GM12892 (cell line): ENCODE measurements at regions not wholly inside any gene's neighbourhood (a gene's known extent, or its start where the extent isn't known, plus 50 kb on each side); places are given as distances from the start of the nearest gene placed in this dataset.

Source experiments
- DNase-seq: peaks from one replicate; pipeline ENCODE4 v3.0.0; 2011; ENCODE audit not compliant: insufficient read length
- FAIRE-seq: peaks from 2 replicates; lab custom pipeline; 2011; peaks lifted over from hg19 to GRCh38; lab: Jason Lieb, UNC
- POLR2A ChIP-seq: IDR thresholded peaks from 2 replicates; pipeline ENCODE4 v1.6.1; 2011; ENCODE audit warnings: low read depth, low read length, control low read depth
- POLR2AphosphoS5 ChIP-seq: IDR thresholded peaks from 2 replicates; pipeline ENCODE4 v1.6.1; 2011; ENCODE audit warnings: low read depth, low read length, control low read depth
- TAF1 ChIP-seq: IDR thresholded peaks from 2 replicates; pipeline ENCODE4 v1.6.1; 2011; ENCODE audit warnings: low read depth, mild to moderate bottlenecking, control low read depth, low read length, borderline replicate concordance

DNA sequence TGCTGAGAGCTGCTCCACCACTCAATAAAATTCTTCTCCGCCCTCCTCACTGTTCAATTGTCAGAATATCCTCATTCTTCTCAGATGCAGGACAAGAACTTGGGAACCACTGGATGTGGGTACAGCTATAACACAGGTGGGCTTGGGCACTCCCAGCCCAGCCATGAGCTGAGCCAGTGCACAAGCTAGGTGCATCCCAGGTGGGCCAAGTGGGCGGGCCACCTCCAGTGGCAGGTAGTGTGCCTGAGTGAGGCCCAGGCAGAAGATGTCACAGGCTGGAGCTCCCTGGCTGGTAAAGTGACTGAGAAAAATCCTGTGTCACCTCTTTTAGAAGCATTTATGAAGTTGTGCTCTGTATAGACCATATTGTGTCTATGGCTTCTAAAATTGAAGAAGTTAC, 501.6 kb upstream of the TYRP1 start:
- no peak for DNase-seq
- TF ChIP-seq TAF1: no peak
- TF ChIP-seq POLR2AphosphoS5: no peak
- no peak for TF ChIP-seq POLR2A
- FAIRE-seq: no peak

DNA sequence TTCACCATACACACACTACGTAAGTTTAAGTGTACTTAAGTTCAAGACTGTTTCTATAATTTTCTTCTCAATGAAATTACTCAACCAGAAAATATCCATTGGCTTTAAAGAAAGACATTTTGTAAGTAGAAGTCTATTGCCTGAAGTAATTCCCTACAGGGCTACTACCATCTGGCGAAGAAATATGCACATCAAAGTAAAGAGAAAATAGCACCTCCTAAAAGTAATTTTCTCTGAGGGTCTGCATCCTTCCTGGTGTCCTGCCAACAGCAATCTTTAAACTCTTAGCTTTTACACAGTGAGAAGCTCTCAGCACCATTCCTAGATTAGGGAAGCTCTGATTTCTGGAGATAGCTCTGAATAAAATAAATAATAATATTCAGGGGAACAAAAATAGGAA, 498.5 kb upstream of the TYRP1 start:
- TF ChIP-seq POLR2AphosphoS5 (no peak), TAF1 (no peak), POLR2A (no peak)
- FAIRE-seq: no peak
- DNase-seq: no peak

DNA sequence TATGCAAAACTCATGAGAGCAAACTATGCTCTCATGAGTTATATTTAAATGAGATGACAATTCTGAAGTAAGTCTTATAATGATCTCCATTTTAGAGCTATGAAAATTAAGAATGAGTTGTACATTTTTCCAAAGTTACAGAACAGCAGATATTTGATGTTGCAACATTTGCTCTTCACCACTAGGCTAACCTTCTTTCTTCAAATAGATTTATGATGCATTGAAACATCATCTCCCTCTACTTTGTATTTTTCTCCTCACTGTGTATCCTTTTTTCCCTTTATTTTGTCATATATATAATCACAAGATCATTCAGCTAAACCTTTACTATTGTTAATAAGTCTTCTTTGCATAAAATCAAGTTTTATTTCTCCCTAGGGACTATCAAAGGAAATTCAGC, 497.7 kb upstream of the TYRP1 start:
- DNase-seq: no peak
- no peak for TF ChIP-seq TAF1
- TF ChIP-seq POLR2A: no peak
- FAIRE-seq: no peak

DNA sequence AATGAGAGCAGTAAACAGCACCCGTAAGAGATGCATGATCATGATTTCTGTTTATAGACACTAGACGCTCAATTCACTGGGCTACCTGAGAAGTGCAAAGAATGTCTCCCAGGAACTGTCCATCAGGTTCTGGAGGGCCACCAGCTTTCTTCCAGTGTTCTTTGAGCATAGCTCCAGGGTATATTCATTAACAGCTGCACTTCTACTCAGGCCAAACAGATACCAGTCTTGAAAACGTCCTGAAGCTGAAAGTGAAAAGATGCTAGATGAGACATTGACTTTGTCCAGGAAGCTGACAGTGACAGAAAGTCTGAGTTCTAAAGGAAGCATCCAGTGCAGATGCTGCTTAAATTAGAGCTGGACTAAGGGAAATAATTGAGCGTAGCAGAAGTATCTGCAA, 488.7 kb upstream of the TYRP1 start:
- no peak for TF ChIP-seq POLR2A
- DNase-seq (no peak), FAIRE-seq (no peak)

DNA sequence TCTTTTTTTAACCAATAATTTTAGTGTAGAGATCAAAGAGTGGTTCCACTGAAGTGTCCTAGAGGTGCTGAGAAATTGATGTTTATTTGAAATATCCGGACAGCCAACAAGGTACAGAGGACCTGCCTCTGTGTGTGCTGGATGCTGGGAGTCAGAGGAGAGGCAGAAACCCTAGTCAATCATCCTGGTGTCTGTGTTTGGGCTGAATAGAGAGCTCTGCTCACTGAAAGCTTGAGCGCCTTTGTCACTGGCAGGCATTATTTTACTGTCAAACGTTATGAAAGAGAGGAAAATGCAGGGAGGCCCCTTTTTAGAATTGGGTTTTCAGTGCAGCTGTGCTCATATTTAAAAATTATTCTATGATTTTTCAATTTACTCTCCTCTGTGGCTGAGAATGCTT, 480.3 kb upstream of the TYRP1 start:
- no peak for DNase-seq
- no peak for TF ChIP-seq POLR2A
- no peak for TF ChIP-seq TAF1
- TF ChIP-seq POLR2AphosphoS5: no peak
- no peak for FAIRE-seq

DNA sequence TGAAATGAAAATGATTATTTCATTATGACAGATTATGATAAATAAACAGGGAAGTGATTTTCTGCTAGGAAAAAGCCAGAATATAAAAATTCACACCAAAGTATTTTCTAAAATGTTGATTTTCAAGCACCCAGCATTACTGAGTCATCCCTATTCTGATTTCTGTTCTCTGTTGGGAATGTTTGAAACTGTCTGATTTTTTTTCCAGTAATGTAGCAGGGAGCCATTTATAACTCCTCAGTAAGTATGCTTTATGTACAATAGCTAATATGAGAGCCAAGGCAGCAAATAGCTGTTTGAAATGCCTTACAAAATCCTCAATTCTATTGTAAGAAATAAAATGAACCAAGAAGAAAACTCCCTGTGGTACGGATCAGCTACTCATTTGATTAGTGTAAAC, 471.7 kb upstream of the TYRP1 start:
- DNase-seq (no peak), FAIRE-seq (no peak)
- no peak for TF ChIP-seq POLR2AphosphoS5
- no peak for TF ChIP-seq POLR2A
- TF ChIP-seq TAF1: no peak

DNA sequence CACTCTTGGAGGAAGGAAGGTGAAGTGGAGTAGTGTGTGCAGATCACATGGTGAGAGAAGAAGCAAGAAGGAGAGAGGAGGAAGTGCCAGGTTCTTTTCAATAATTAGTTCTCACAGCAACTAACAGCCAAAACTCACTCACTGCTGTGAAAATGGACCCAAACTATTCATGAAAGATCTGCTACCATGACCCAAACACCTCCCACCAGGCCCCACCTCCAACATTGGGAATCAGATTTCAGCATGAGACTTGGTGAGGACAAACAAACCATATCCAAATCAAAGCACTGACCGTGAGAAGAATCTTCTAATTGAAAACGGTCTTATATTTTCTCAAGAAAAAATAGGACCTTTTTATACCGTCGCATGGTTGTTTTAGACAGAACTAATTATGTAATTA, 468.7 kb upstream of the TYRP1 start:
- FAIRE-seq: no peak

DNA sequence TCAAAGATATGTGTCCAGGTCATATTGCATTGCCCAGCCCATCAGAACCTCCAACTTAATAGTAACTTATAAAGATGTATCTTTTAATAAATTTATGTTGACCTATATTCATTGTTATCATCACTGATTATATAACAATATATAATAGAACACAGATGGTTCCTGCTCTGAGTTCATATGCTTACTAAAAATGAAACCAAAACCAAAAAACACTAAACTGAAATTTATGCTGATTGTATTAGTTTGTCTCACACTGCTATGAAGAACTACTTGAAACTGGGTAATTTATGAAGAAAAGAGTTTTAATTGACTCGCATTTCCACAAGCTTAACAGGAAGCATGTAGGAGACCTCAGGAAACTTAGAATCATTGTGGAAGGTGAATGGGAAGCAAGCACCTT, 462.5 kb upstream of the TYRP1 start:
- FAIRE-seq (no peak), DNase-seq (no peak)
- TF ChIP-seq POLR2A (no peak), POLR2AphosphoS5 (no peak), TAF1 (no peak)

More for the DNA sequence above, 468.7 kb upstream of the TYRP1 start:
- DNase-seq: no peak
- no peak for TF ChIP-seq POLR2AphosphoS5
- TF ChIP-seq TAF1: no peak
- TF ChIP-seq POLR2A: no peak

DNA sequence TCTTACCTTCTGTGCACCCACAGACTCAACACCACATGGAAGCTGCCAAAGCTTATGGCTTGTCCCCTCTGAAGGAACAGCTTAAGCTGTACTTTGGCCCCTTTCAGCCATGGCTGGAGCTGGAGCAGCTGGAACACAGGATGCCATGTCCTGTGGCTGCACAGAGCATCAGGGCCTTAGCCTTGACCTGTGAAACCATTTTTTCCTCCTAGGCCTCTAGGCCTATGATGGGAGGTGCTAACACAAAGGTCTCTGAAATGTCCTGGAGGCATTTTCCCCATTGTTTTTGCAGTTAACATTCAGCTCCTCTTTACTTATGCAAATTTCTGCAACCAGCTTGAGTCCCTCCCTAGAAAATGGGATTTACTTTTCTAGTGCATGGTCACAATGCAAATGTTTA, 461.4 kb upstream of the TYRP1 start:
- FAIRE-seq (no peak), DNase-seq (no peak)
- TF ChIP-seq TAF1 (no peak), POLR2AphosphoS5 (no peak), POLR2A (no peak)

DNA sequence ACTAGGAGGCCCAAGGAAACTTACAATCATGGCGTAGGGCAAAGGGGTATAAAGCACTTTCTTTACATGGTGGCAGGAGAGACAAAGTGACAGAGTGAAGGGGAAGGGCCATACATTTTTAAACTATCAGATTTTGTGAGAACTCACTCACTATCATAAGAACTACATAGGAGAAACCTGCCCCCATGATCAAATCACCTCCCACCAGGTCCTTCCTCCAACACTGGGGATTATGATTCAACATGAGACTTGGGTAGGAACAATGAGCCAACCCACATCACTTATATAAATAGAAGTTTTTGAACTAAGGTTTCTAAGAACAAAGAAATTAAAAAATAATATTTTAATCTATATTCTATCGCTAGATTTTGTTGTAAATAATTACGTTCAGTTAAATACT, 460.3 kb upstream of the TYRP1 start:
- FAIRE-seq: no peak
- TF ChIP-seq POLR2AphosphoS5: no peak
- TF ChIP-seq TAF1: no peak
- no peak for TF ChIP-seq POLR2A
- no peak for DNase-seq

DNA sequence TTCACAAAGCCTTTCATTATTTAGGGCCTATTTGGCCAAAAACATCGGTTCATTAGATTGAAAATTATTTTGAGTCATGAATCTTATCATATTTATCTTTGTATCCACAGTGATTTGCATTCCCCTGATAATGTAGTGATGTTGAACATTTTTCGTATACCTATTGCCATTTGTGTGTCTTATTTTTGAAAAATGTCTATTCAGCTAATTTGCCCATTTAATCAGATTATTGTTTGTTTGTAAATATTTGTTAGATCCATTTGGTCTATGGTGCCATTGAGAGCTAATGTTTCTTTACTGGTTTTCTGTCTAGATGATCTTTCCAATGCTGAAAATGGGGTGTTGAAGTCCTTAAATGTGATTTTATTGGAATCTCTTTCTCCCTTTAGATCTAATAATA, 439.2 kb upstream of the TYRP1 start:
- no peak for TF ChIP-seq TAF1
- no peak for TF ChIP-seq POLR2AphosphoS5
- FAIRE-seq: no peak

DNA sequence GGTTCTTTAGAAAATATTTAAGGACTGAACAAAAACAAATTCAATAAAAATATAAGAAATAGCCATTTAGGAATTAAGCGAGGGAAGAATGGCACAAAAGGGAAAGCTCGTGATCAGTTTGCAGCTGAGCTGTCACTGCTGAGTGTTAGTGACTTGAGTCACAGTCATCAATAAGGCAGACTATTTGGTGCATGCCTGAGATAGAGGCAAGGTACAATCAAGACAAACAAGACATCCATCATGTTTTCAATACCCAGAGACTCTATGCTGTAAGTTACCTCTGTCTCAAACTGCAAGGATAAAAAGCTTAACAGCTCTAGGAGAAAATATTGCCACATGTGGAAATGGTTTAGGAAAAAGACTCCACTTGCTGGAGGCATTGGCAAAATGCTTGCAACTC, 426.4 kb upstream of the TYRP1 start:
- DNase-seq: no peak
- TF ChIP-seq POLR2AphosphoS5 (no peak), TAF1 (no peak), POLR2A (no peak)
- FAIRE-seq: no peak

More for the DNA sequence above, 439.2 kb upstream of the TYRP1 start:
- no peak for DNase-seq

DNA sequence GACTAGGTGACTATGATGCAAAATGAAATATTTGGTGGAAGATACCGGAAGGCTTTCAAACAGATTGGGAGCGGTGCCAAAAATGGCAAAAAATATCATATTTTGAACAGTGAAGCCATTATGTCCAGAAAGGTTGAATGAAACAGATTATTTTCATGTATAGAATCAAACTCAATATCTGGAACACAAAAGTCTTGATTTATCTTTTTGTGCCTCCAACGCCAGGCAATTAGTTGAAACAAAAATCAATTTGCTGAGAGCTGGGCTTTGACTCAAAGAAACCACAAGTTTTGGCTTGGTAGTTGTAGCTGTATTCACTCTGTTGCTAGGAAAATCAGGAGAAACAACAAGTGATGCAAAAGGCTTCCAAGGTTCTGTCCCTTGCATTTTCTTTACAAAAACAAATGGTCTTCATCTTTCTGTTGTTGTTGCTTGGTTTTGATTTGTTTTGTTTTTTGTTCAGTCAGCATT, 421.7 kb upstream of the TYRP1 start:
- DNase-seq (no peak), FAIRE-seq (no peak)
- TF ChIP-seq POLR2AphosphoS5 (no peak), TAF1 (no peak), POLR2A (no peak)
